SW480 (cell line): ENCODE measurements at regions not wholly inside any gene's neighbourhood (a gene's known extent, or its start where the extent isn't known, plus 50 kb on each side); places are given as distances from the start of the nearest gene placed in this dataset.

Experiments
- DNase-seq: peaks from one replicate; pipeline ENCODE4 v3.0.0-alpha.2; 2016; ENCODE audit warnings: low spot score

GRCh38 chr16:55943267-55943666 is 68.1 kb upstream of the CES5A start:
- DNase-seq: no peak

- DNase-seq: no peak
Measured at GRCh38 chr16:55942821-55943220, 67.6 kb upstream of the CES5A start.

- no peak for DNase-seq
Measured at GRCh38 chr16:55941552-55941951, 66.4 kb upstream of the CES5A start.

- no peak for DNase-seq
Measured at GRCh38 chr16:55938126-55938525, 63.0 kb upstream of the CES5A start.

- DNase-seq: no peak
Measured at GRCh38 chr16:55933038-55933437, 57.9 kb upstream of the CES5A start.

- DNase-seq: no peak
Measured at GRCh38 chr16:55930036-55930435, 54.9 kb upstream of the CES5A start.

- DNase-seq: no peak
Measured at GRCh38 chr16:55929181-55929580, 54.0 kb upstream of the CES5A start.

- no peak for DNase-seq
Measured at GRCh38 chr16:55925242-55925641, 50.1 kb upstream of the CES5A start.
